Panc1 (cell line): ENCODE measurements at regions not wholly inside any gene's neighbourhood (a gene's known extent, or its start where the extent isn't known, plus 50 kb on each side); places are given as distances from the start of the nearest gene placed in this dataset.

Experiments used
- ATAC-seq: fragments of 200-7000 bp; cut with Tn5 transposase; 2 replicates; pipeline ENCODE4 v1.9.1; 2020; ENCODE audit warnings: mild to moderate bottlenecking, moderate library complexity
- BruUV-seq: library from RNA; stranded (reverse); fragments of 400-500 nt; replicated peaks from 2 replicates; lab custom pipeline; 2021; lab: Mats Ljungman, UMichigan
- CTCF ChIA-PET: fragments of 300-600 bp; sonication (Branson Sonifier 250); formaldehyde crosslinking; loops from one replicate; lab custom pipeline; 2022; ENCODE audit warnings: antibody characterized with exemption; lab: Charles Lee
- POLR2A ChIA-PET: fragments of 300-600 bp; sonication (Branson Sonifier 250); formaldehyde crosslinking; loops from one replicate; lab custom pipeline; 2022; ENCODE audit warnings: antibody characterized with exemption; lab: Charles Lee
- DNase-seq: peaks from one replicate; pipeline ENCODE4 v3.0.0-alpha.2; 2010; ENCODE audit warnings: low read depth, low spot score
- H3K27ac ChIP-seq: 2 replicates; pipeline ENCODE4 v1.5.1; 2011; ENCODE audit warnings: mild to moderate bottlenecking, low read length, inconsistent platforms
- H3K27me3 ChIP-seq: fragments of 200-500 bp; sonication (Bioruptor generic); 2 replicates; pipeline ENCODE4 v1.6.0; 2014; ENCODE audit warnings: low read length, inconsistent platforms; ENCODE audit not compliant: control insufficient read depth, insufficient read depth
- H3K36me3 ChIP-seq: fragments of 200-500 bp; sonication (Bioruptor generic); 2 replicates; pipeline ENCODE4 v1.5.1; 2014; ENCODE audit warnings: inconsistent platforms, mild to moderate bottlenecking, low read length, moderate library complexity; ENCODE audit not compliant: control insufficient read depth, insufficient read depth
- H3K4me1 ChIP-seq: 2 replicates; pipeline ENCODE4 v1.5.1; 2011; ENCODE audit warnings: inconsistent platforms, mild to moderate bottlenecking, low read length, moderate library complexity; ENCODE audit not compliant: control insufficient read depth, insufficient read depth
- H3K4me3 ChIP-seq, 2 experiments: 2 replicates each; pipeline ENCODE4 v1.5.1; 2011 to 2012; ENCODE audit warnings: low read depth in 2 of 2, low read length in 2 of 2, mild to moderate bottlenecking in 2 of 2, inconsistent platforms in 1 of 2, moderate library complexity in 1 of 2
- H3K9me3 ChIP-seq: fragments of 200-500 bp; sonication (Bioruptor generic); 2 replicates; pipeline ENCODE4 v1.5.1; 2014; ENCODE audit warnings: low read depth, mild to moderate bottlenecking, inconsistent platforms, low read length, moderate library complexity; ENCODE audit not compliant: control insufficient read depth, insufficient read depth
- POLR2AphosphoS5 ChIP-seq: IDR thresholded peaks from 2 replicates; pipeline ENCODE4 v1.6.1; 2012; ENCODE audit warnings: mild to moderate bottlenecking, low read depth, low read length, moderate library complexity
- SIN3A ChIP-seq: IDR thresholded peaks from 2 replicates; pipeline ENCODE4 v1.6.1; 2012; ENCODE audit warnings: low read depth, mild to moderate bottlenecking, low read length, moderate library complexity, borderline replicate concordance; ENCODE audit not compliant: insufficient read depth
- TCF7L2 ChIP-seq: IDR thresholded peaks from 2 replicates; pipeline ENCODE4 v1.6.1; 2011; ENCODE audit warnings: mild to moderate bottlenecking, low read depth, low read length, inconsistent platforms
- in situ Hi-C: cut with HindIII; loops from 2 replicates; pipeline ENCODE4 v1.10.0; 2016; ENCODE audit warnings: low sequenced_read_pairs, low pct_unique_long_range_greater_than_20kb
- intact Hi-C: fragments of 100-400 bp; cut with micrococcal nuclease; formaldehyde crosslinking; loops from one replicate; pipeline ENCODE4 v1.10.0; 2022; ENCODE audit not compliant: unreplicated experiment
- TF ChIP-seq, protein P1 (sequence below): fragments of 450-650 bp; IDR thresholded peaks from 2 replicates; pipeline ENCODE4 v1.5.1; 2017; ENCODE audit warnings: mild to moderate bottlenecking
- TF ChIP-seq, protein P2 (sequence below), 2 experiments: IDR thresholded peaks; 2 replicates each; pipeline ENCODE4 v1.6.1; 2011 to 2012; ENCODE audit warnings: low read depth in 2 of 2, control low read depth in 1 of 2, low read length in 1 of 2, mild to moderate bottlenecking in 1 of 2, moderate library complexity in 1 of 2; ENCODE audit not compliant: insufficient read depth in 1 of 2

- POLR2A ChIA-PET, result no interaction called here
- in situ Hi-C loops, result no loop called here
- CTCF ChIA-PET, result no interaction called here
Observed at GRCh38 chr2:129160879-129161278, 818.6 kb upstream of the RAB6C start.

GRCh38 chr2:129164220-129164949 is 815.1 kb upstream of the RAB6C start:
- Histone ChIP-seq H3K9me3 (no peaks in the 10 kb centered on the region), H3K27me3 (no peaks in the 10 kb centered on the region; the same call in 1 of the 2 replicates), H3K4me1 (no peaks in the 10 kb centered on the region), H3K27ac (no peak overlapping the region), H3K36me3 (no peaks in the 10 kb centered on the region), H3K4me3 (no peak overlapping the region)
- DNase-seq, result no peak
- no peak for ATAC-seq
- in situ Hi-C loops, result no loop called here
- BruUV-seq, result no TSS peak
- intact Hi-C loops, result no loop called here
- TF ChIP-seq POLR2AphosphoS5 (no peak), SIN3A (no peak), TCF7L2 (no peak)
- TF ChIP-seq, protein P1, sequence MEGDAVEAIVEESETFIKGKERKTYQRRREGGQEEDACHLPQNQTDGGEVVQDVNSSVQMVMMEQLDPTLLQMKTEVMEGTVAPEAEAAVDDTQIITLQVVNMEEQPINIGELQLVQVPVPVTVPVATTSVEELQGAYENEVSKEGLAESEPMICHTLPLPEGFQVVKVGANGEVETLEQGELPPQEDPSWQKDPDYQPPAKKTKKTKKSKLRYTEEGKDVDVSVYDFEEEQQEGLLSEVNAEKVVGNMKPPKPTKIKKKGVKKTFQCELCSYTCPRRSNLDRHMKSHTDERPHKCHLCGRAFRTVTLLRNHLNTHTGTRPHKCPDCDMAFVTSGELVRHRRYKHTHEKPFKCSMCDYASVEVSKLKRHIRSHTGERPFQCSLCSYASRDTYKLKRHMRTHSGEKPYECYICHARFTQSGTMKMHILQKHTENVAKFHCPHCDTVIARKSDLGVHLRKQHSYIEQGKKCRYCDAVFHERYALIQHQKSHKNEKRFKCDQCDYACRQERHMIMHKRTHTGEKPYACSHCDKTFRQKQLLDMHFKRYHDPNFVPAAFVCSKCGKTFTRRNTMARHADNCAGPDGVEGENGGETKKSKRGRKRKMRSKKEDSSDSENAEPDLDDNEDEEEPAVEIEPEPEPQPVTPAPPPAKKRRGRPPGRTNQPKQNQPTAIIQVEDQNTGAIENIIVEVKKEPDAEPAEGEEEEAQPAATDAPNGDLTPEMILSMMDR, result no peak
- TF ChIP-seq, protein P2, sequence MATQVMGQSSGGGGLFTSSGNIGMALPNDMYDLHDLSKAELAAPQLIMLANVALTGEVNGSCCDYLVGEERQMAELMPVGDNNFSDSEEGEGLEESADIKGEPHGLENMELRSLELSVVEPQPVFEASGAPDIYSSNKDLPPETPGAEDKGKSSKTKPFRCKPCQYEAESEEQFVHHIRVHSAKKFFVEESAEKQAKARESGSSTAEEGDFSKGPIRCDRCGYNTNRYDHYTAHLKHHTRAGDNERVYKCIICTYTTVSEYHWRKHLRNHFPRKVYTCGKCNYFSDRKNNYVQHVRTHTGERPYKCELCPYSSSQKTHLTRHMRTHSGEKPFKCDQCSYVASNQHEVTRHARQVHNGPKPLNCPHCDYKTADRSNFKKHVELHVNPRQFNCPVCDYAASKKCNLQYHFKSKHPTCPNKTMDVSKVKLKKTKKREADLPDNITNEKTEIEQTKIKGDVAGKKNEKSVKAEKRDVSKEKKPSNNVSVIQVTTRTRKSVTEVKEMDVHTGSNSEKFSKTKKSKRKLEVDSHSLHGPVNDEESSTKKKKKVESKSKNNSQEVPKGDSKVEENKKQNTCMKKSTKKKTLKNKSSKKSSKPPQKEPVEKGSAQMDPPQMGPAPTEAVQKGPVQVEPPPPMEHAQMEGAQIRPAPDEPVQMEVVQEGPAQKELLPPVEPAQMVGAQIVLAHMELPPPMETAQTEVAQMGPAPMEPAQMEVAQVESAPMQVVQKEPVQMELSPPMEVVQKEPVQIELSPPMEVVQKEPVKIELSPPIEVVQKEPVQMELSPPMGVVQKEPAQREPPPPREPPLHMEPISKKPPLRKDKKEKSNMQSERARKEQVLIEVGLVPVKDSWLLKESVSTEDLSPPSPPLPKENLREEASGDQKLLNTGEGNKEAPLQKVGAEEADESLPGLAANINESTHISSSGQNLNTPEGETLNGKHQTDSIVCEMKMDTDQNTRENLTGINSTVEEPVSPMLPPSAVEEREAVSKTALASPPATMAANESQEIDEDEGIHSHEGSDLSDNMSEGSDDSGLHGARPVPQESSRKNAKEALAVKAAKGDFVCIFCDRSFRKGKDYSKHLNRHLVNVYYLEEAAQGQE (IDR thresholded peaks at IDR 0.05; ENCODE audit: insufficient read depth in 1 of 2, low read depth in 2 of 2, low read length in 1 of 2), result no peak
- ChIA-PET POLR2A (no interaction called here), CTCF (no interaction called here)

More at GRCh38 chr2:129160879-129161278, 818.6 kb upstream of the RAB6C start:
- ATAC-seq, result no peak
- DNase-seq, result no peak
- Histone ChIP-seq H3K27ac (no peak overlapping the region), H3K4me3 (no peak overlapping the region), H3K27me3 (no peaks in the 10 kb centered on the region; the same call in 1 of the 2 replicates), H3K4me1 (no peaks in the 10 kb centered on the region), H3K9me3 (no peaks in the 10 kb centered on the region), H3K36me3 (no peaks in the 10 kb centered on the region)
- intact Hi-C loops, result no loop called here
- TF ChIP-seq, protein P2 (IDR thresholded peaks at IDR 0.05; ENCODE audit: insufficient read depth in 1 of 2, low read depth in 2 of 2, low read length in 1 of 2), result no peak
- TF ChIP-seq POLR2AphosphoS5 (no peak), TCF7L2 (no peak), SIN3A (no peak)
- TF ChIP-seq, protein P1, result no peak
- BruUV-seq, result no TSS peak
